CD1c-positive myeloid dendritic cell (primary cell): ENCODE measurements at regions not wholly inside any gene's neighbourhood (a gene's known extent, or its start where the extent isn't known, plus 50 kb on each side); places are given as distances from the start of the nearest gene placed in this dataset.
"Not testable (repeated sequence)": the region's sequence is repeated elsewhere in the genome, so short reads cannot be mapped to it uniquely, and the experiment has no call there.

Experiments
- DNase-seq: peaks from one replicate; pipeline ENCODE4 v3.0.0-alpha.2; 2016; ENCODE audit errors: extremely low spot score

DNA sequence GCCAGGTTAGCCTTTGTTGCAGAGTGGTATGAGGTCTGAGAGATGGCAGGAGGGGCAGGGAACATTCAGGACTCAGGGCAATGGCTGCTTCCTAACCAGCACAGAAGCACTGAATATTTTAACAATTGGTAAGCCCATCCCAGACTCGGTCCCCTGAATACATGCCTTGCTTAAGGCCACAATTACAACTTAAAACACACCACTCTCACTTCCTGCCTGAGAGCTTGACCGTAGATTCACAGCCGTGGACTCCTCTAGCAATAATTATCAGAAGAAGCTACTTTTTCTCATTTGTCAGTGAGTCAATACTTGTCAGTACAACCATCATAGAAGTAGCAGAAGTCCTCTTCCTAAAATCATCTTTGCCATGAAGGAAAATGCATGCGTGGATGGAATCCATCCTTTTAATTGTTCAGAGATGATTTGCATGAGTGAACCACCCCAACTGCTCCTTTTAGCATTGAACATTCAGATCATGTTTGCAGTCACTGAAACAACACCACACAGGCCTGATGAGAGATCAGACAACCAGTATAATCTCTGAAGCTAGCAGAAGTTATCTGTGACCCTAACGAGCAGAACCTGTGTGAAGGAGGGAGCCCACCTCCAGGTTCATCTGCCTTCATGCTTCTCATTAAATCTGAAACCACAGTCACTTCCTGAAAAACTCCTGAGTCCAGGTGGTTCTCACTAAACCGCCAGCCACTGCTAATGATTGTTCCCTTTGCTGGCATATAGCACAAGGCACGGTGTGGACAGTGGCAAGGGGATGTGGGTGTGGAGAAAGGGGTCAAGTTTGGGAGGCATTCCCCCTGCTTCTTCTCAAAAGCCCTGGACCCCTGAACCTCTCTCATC lies 333.9 kb upstream of the CNR1 start:
- no peak for DNase-seq

GRCh38 chr6:88499436-88499835 lies 333.3 kb upstream of the CNR1 start:
- DNase-seq: no peak

DNA sequence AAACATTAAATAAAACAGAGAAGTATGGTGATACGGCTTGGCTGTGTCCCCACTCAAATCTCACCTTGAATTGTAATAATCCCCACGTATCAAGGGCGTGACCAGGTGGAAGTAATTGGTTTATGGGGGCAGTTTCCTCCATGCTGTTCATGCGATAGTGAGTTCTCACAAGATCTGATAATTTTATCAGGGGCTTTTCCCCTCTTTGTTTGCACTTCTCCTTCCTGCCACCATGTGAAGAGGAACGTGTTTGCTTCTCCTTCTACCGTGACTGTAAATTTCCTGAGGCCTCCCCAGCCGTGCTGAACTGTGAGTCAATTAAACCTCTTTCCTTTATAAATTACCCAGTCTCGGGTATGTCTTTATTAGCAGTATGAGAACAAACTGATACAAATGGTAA lies 331.3 kb upstream of the CNR1 start:
- not testable (repeated sequence) for DNase-seq

- DNase-seq: no peak
These were observed 328.4 kb upstream of the CNR1 start for GRCh38 chr6:88494401-88495140.

DNA sequence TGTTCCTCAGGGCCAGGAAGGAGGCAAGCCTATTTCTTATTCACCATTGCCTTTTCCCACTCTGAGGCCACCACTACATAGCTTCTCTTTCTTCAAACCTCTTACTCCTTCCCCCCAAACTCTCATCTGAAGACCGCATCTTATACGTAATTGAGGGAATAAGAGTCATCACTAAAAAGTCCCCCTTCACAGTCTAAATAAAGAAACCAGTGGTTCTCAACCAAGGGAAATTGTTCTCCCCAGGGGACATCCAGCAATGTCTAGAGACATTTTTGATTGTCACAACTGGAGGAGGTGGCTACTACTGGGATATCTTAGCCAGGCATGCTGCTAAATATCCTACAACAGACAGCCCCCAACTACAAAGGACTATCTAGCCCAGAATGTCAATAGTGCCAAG lies 327.6 kb upstream of the CNR1 start:
- DNase-seq: no peak

- no peak for DNase-seq
These were observed 326.7 kb upstream of the CNR1 start for GRCh38 chr6:88492824-88493223.

- DNase-seq: peak; percentile 11
These were observed 326.1 kb upstream of the CNR1 start for GRCh38 chr6:88492241-88492640.

DNA sequence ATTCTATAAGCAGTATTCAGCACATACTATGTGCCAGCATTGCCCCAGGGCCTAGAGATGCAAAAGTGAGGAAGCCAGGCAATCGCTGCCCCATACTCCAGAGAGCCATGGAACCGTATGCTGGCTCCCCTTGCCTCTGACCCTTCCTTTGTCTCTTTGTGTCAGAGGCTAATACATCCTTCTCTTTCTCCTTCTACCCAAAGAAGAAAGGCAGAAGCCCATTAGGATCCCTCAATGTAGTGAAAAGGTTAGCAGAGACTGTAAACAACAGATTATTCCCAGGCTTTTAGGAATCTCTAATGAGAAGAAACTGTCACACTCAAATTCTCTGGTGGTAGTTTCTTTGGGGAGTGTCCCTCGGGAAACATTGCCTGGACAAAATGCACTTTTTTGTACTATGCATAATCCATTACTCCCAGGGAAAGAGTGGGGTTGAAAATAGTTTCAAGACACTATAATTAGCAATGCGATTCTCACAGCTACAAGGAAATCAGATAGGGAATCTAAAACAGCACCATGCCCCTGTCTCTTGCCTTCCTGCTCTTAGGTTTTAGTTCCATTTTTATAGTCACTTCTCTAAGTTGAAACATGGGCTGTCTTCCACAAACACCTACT lies 325.2 kb upstream of the CNR1 start:
- DNase-seq: no peak

GRCh38 chr6:88490908-88491264 lies 324.7 kb upstream of the CNR1 start:
- no peak for DNase-seq

DNA sequence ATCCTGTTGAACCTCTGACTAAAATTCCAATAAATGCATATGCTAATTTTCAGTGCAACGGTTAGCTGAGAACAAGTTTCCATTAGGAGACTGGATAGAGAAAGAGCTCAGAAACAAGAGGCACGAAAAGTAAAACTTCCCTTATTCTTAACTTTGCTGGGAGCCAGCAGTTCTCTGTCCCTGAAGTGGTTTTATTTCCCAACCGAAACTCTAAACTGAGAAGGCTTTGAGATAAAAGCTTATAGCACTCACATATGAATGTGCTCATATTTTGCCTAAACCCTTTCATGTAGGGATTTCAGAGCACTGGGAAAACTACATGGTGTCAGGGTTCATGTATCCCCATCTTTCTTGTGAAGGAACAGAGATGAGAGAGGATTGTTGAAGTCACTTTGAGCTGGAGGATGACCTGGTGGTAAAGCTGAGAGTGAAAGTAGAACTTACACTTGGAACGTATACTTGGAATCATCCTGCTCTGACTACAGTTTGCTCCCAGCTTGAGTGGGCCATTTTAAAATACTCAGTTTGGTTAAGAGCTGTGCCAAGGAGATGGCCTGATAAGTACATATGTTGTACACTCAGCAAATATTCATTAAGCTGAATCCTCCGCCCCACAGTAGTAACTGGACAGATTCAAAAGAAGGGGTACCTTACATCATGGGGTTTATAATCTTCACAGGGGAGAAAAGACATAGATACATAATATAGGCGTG lies 324.2 kb upstream of the CNR1 start:
- peak; percentile 9 for DNase-seq

DNA sequence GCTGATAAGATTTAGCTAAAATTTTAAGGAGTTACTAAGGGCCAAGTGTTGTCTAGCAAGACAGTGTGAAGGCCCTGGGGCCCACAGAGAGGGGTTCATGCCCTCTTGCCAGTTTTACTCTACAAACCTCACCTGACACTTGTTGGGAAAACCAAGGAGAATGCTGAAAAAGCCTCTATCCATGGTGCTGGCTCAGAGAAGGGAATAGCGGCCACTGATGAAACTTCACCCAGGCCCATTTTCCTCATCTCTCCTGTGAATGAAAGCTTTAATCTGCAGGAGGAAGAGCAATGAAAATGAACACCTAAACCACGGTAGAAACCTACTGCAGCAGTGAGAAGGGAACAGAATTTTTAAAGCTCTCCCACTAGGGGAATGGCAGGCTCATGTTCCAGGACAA lies 317.3 kb upstream of the CNR1 start:
- DNase-seq: no peak

GRCh38 chr6:88482465-88482864 lies 316.3 kb upstream of the CNR1 start:
- DNase-seq: no peak

DNA sequence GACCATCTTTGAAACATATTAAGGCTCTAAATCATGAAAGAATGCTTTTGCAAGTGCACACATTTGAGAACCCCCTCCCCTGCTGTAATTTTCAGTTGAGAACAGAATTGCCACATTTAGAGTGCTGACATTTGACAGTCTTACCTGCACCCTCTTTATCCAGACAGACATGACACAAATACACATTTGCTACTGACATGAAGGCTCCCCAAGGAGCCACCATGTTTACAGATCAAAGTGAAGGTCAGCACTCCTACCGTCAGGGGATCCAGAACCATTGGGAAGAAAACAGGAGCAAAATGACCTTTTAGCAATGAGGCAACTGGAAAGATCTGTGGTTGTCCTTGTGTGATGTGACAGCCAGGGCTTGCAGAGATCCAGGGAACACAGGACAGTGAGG lies 315.4 kb upstream of the CNR1 start:
- DNase-seq: no peak

- DNase-seq: no peak
These were observed 314.7 kb upstream of the CNR1 start for GRCh38 chr6:88480816-88481215.

DNA sequence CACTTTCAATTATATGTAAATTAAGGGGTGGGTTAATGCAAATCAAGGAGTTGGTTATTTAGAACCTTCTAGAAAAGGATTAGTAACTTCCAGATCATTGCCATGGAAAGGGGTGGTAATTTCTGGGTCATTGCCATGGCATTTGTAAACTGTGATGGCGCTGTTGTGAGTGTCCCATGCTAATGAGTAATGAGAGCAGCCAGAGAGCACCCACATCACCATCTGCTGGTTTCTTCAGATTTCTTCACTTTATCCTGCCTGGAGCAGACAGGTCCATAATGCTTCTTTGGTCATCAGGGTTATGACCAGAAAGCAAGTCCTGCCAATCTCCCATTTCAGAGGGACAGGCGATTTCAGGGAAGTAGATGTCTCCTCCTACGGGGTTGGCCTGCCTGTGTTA lies 311.3 kb upstream of the CNR1 start:
- DNase-seq: no peak

GRCh38 chr6:88476388-88476787 lies 310.2 kb upstream of the CNR1 start:
- DNase-seq: no peak

DNA sequence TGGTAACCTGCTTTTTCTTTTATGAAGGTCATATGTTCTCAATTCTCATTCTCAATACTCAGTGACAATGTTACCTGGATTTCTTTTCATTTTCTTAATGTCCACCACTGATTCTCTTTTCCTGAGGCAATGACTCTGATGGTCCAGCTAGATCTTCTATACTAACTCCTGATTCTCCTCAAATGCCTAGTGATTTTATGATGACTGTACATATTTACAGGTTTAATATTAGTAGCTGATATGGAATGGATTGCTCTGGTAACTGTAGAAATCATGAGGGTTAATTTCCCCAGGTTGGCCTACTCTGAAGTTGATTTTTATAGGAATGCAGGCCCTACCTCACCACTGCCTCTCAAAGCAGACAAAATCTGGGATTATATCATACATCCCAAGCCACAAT lies 308.6 kb upstream of the CNR1 start:
- DNase-seq: no peak

DNA sequence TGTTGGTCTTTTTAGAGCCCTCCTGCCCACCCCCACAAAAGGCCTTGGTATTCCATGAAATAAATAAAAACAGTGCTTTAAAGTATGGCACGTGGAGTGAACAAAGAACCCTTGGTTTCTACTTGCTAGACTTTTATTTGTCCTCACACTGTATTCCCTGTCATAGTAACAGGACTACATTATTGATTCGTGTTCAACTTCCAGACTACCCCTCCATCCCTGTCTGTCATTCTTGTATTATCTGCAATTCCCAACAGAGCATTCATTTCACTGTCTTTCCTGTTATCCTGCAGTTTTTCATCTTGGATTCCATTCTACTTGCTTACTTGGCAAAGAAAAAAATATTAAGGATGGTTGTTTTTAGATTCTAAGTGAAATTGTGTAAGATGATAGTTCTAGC lies 307.4 kb upstream of the CNR1 start:
- DNase-seq: no peak

- no peak for DNase-seq
These were observed 306.8 kb upstream of the CNR1 start for GRCh38 chr6:88472851-88473525.

GRCh38 chr6:88459643-88460042 lies 293.5 kb upstream of the CNR1 start:
- DNase-seq: no peak

DNA sequence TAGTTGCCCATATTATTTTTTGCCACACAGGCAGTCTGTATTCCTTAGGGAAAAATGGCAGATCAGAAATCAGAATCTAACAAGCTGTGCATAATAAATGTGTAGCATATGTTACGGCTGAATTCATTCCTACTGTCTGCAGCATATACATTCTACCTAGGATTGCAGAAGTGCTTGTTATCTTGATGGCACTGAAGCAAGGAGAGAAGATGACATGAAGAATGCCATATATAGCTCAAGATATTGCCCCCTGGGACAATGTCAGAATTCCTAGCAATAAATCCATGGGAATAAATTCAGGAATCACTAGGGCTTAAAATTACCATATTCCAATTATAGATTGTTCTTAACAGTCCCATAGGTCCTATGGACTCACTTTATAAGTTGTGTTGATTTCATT lies 293.0 kb upstream of the CNR1 start:
- no peak for DNase-seq

DNA sequence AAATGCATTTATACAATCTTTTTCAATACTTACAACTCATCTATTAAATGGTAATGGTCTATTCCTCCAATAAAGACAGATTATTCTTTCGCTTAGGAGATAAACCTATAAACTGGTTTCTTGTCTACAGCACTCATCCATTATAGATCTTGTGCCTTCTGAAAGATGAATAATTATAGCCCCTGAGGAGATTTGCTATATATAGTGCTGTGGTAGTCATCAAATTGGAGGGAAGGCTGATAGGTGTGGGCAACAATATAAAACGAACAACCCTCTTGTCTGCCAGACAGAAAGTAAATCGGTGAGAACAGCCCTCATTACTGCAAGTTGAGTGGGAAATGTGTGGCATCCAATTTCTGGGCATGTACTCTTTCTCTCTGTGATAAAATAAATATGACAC lies 292.5 kb upstream of the CNR1 start:
- DNase-seq: no peak
